H1 (cell line): ENCODE measurements at regions not wholly inside any gene's neighbourhood (a gene's known extent, or its start where the extent isn't known, plus 50 kb on each side); places are given as distances from the start of the nearest gene placed in this dataset.

Experiments used
- CTCF ChIA-PET: fragments of 300-600 bp; sonication (Branson Sonifier 250); formaldehyde crosslinking; loops from one replicate; lab custom pipeline; 2021; ENCODE audit not compliant: partially characterized antibody; lab: Charles Lee
- POLR2A ChIA-PET: fragments of 300-600 bp; sonication (Branson Sonifier 250); formaldehyde crosslinking; loops from one replicate; lab custom pipeline; 2021; ENCODE audit warnings: inconsistent platforms; ENCODE audit not compliant: partially characterized antibody; lab: Charles Lee
- DNase-seq, 2 experiments: peaks; one replicate each; pipeline versions ENCODE4 v3.0.0 to v3.0.0-alpha.2; 2010 to 2022; ENCODE audit warnings: low spot score in 2 of 2, low read depth in 1 of 2, mixed read lengths in 1 of 2
- FAIRE-seq: peaks from 2 replicates; lab custom pipeline; 2011; peaks lifted over from hg19 to GRCh38; lab: Jason Lieb, UNC
- H2AFZ ChIP-seq: 2 replicates; pipeline ENCODE4 v1.8.1; 2012; ENCODE audit warnings: low read length, inconsistent platforms
- H2AK5ac ChIP-seq: 2 replicates; pipeline ENCODE4 v1.6.1; 2013; ENCODE audit warnings: low read depth, low read length
- H2BK120ac ChIP-seq: replicated peaks from 2 replicates; pipeline ENCODE3; 2013; ENCODE audit warnings: low read depth, low read length, inconsistent platforms
- H2BK12ac ChIP-seq: 2 replicates; pipeline ENCODE4 v1.6.1; 2013; ENCODE audit warnings: low read depth, low read length
- H2BK15ac ChIP-seq: 2 replicates; pipeline ENCODE4 v1.6.1; 2013; ENCODE audit warnings: low read length
- H2BK20ac ChIP-seq: 2 replicates; pipeline ENCODE4 v1.6.1; 2013; ENCODE audit warnings: low read length
- H2BK5ac ChIP-seq: 2 replicates; pipeline ENCODE4 v1.6.1; 2013; ENCODE audit warnings: low read depth, low read length
- H3K14ac ChIP-seq: 2 replicates; pipeline ENCODE4 v1.6.1; 2013; ENCODE audit warnings: inconsistent platforms; ENCODE audit not compliant: insufficient read length
- H3K18ac ChIP-seq: 2 replicates; pipeline ENCODE4 v1.6.1; 2013; ENCODE audit warnings: low read length; ENCODE audit errors: extremely low read depth
- H3K23ac ChIP-seq: 2 replicates; pipeline ENCODE4 v1.6.1; 2013; ENCODE audit warnings: inconsistent platforms; ENCODE audit not compliant: insufficient read length
- H3K23me2 ChIP-seq: 2 replicates; pipeline ENCODE4 v1.6.1; 2013; ENCODE audit warnings: low read depth, low read length
- H3K27ac ChIP-seq: 2 replicates; pipeline ENCODE4 v1.6.1; 2011; ENCODE audit warnings: low read depth, low read length, inconsistent platforms
- H3K27me3 ChIP-seq, 4 experiments: replicated peaks in 1 of 4; 1 replicate in 1 of 4; 2 replicates in 3 of 4; pipeline versions ENCODE4 v1.6.1 to v1.8.1; 2011 to 2013; ENCODE audit warnings: low read length in 3 of 4, mild to moderate bottlenecking in 3 of 4, inconsistent platforms in 2 of 4, mixed read lengths in 2 of 4, moderate library complexity in 1 of 4; ENCODE audit not compliant: control insufficient read depth in 3 of 4, insufficient read depth in 3 of 4; ENCODE audit errors: extremely low read depth in 1 of 4
- H3K36me3 ChIP-seq, 4 experiments: 2 replicates each; pipeline versions ENCODE4 v1.6.1 to v1.8.1; 2011 to 2013; ENCODE audit warnings: mild to moderate bottlenecking in 4 of 4, low read length in 3 of 4, moderate library complexity in 2 of 4, control low read depth in 1 of 4, inconsistent platforms in 1 of 4; ENCODE audit not compliant: insufficient read depth in 4 of 4, control insufficient read depth in 2 of 4
- H3K4ac ChIP-seq: replicated peaks from 2 replicates; pipeline ENCODE3; 2013; ENCODE audit warnings: low read length, low read depth, mixed read lengths, inconsistent platforms; ENCODE audit not compliant: insufficient read length
- H3K4me1 ChIP-seq, 4 experiments: replicated peaks in 1 of 4; 1 replicate in 1 of 4; 2 replicates in 3 of 4; pipeline versions ENCODE4 v1.6.1 to v1.8.1; 2011 to 2013; ENCODE audit warnings: low read length in 3 of 4, inconsistent platforms in 2 of 4, mixed read lengths in 1 of 4; ENCODE audit not compliant: insufficient read depth in 4 of 4, control insufficient read depth in 3 of 4
- H3K4me2 ChIP-seq, 2 experiments: 2 replicates each; pipeline versions ENCODE4 v1.6.1 to v1.8.1; 2011 to 2013; ENCODE audit warnings: low read depth in 2 of 2, low read length in 2 of 2, control low read depth in 1 of 2, inconsistent platforms in 1 of 2, mild to moderate bottlenecking in 1 of 2; ENCODE audit not compliant: insufficient read depth in 1 of 2
- H3K4me3 ChIP-seq, 4 experiments: fragments of 200-600, 300-600 bp in 1 of 4; sonication (generic), shearing (Covaris generic), sonication (Bioruptor Twin) in 1 of 4; 2 replicates each; pipeline versions ENCODE4 v1.5.1 to v1.8.1; 2011 to 2016; ENCODE audit warnings: low read length in 4 of 4, low read depth in 3 of 4, control low read depth in 2 of 4, inconsistent platforms in 2 of 4, mild to moderate bottlenecking in 2 of 4, mixed read lengths in 1 of 4, moderate library complexity in 1 of 4; ENCODE audit not compliant: insufficient read depth in 2 of 4; ENCODE audit errors: extremely low read depth in 1 of 4
- H3K56ac ChIP-seq: replicated peaks from 2 replicates; pipeline ENCODE3; 2013; ENCODE audit warnings: low read depth, mild to moderate bottlenecking, mixed read lengths, low read length, inconsistent platforms; ENCODE audit not compliant: insufficient read length
- H3K79me1 ChIP-seq: 2 replicates; pipeline ENCODE4 v1.6.1; 2013; ENCODE audit warnings: low read depth, low read length, control low read depth
- H3K79me2 ChIP-seq, 2 experiments: 2 replicates each; pipeline versions ENCODE4 v1.6.1 to v1.8.1; 2012 to 2013; ENCODE audit warnings: low read length in 2 of 2, mild to moderate bottlenecking in 2 of 2, inconsistent platforms in 1 of 2; ENCODE audit not compliant: insufficient read depth in 2 of 2, control insufficient read depth in 1 of 2
- H3K9ac ChIP-seq, 4 experiments: replicated peaks in 1 of 4; 1 replicate in 1 of 4; 2 replicates in 3 of 4; pipeline versions ENCODE4 v1.6.1 to v1.8.1; 2011 to 2013; ENCODE audit warnings: low read depth in 3 of 4, low read length in 3 of 4, control low read depth in 2 of 4, mild to moderate bottlenecking in 2 of 4, moderate library complexity in 2 of 4, inconsistent platforms in 1 of 4; ENCODE audit errors: extremely low read depth in 1 of 4
- H3K9me3 ChIP-seq, 2 experiments: 2 replicates each; pipeline versions ENCODE4 v1.6.1 to v1.8.1; 2012 to 2013; ENCODE audit warnings: mild to moderate bottlenecking in 2 of 2, moderate library complexity in 2 of 2, control low read depth in 1 of 2, inconsistent platforms in 1 of 2, low read depth in 1 of 2, low read length in 1 of 2, mixed read lengths in 1 of 2; ENCODE audit not compliant: insufficient read depth in 2 of 2
- H4K20me1 ChIP-seq, 2 experiments: replicated peaks in 1 of 2; 2 replicates each; pipeline versions ENCODE3 to v1.8.1; 2011 to 2013; ENCODE audit warnings: inconsistent platforms in 2 of 2, low read length in 2 of 2, mild to moderate bottlenecking in 1 of 2; ENCODE audit not compliant: insufficient read depth in 2 of 2, control insufficient read depth in 1 of 2
- H4K5ac ChIP-seq: 2 replicates; pipeline ENCODE4 v1.6.1; 2013; ENCODE audit warnings: low read length, low read depth, mixed read lengths, inconsistent platforms; ENCODE audit not compliant: insufficient read length
- H4K8ac ChIP-seq: 2 replicates; pipeline ENCODE4 v1.8.0; 2013; ENCODE audit warnings: mild to moderate bottlenecking, moderate library complexity, low read length, inconsistent platforms; ENCODE audit not compliant: insufficient read depth; ENCODE audit errors: extremely low read depth
- H4K91ac ChIP-seq: replicated peaks from 2 replicates; pipeline ENCODE3; 2013; ENCODE audit warnings: low read length, mixed read lengths, inconsistent platforms; ENCODE audit not compliant: insufficient read length
- MAX ChIP-seq: IDR thresholded peaks from 2 replicates; pipeline ENCODE4 v1.6.1; 2012; ENCODE audit warnings: inconsistent platforms
- WGBS, 2 experiments: shearing (Covaris generic) in 1 of 2; methylation state at CpG; one replicate each; pipeline versions ENCODE4 v1.1.6 to v1.1.7; 2013 to 2015; ENCODE audit warnings: low lambda C conversion rate in 2 of 2, mixed read lengths in 2 of 2, inconsistent platforms in 1 of 2, low coverage in 1 of 2, missing lambda C conversion rate in 1 of 2; ENCODE audit not compliant: insufficient replicate concordance in 2 of 2, insufficient coverage in 1 of 2, insufficient read length in 1 of 2; ENCODE audit errors: extremely low coverage in 1 of 2, missing lambda C conversion rate in 1 of 2; 5-methylcytosine and 5-hydroxymethylcytosine counted together

DNA sequence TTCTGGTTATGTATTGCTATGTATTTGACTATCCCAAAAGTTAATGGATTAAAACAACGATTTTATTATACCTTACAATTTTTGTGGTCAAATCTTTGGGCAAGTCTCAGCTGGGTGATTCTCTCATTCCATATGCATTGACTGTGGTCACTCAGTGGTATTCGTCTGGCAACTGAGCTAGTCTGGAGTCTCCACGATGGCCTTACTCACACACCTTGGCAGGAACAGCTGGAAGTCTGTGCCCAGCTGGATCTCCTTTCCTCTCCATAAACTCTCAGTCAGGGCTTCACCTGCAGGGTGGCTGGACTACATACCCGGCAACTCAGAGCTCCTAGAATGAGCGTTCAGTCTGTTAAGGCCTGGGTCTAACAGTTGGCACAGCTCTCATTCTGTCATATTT lies 141.1 kb upstream of the WDFY3 start:
- FAIRE-seq = no peak

More for the DNA sequence above, 141.1 kb upstream of the WDFY3 start:
- no peaks in the 10 kb centered on the region for H3K36me3 ChIP-seq
- no peak overlapping the region for H3K23ac ChIP-seq
- no peak overlapping the region for H3K14ac ChIP-seq
- no peak overlapping the region for H3K4me2 ChIP-seq
- no peak overlapping the region for H3K9ac ChIP-seq
- no peak overlapping the region for H3K56ac ChIP-seq
- no peak overlapping the region for H2AK5ac ChIP-seq
- CTCF ChIA-PET = interaction anchor here (0.7 to 2.9 kb wide), 6 partner anchors 9 to 42 kb away, joined by 3 to 15 read pairs (median 3); no protein-coding TSS in a partner anchor
- no peak overlapping the region for H4K91ac ChIP-seq
- H2AFZ ChIP-seq = no peak overlapping the region
- no peak overlapping the region for H2BK15ac ChIP-seq
- no peak for TF ChIP-seq MAX
- POLR2A ChIA-PET = no interaction called here
- no peaks in the 10 kb centered on the region for H3K79me2 ChIP-seq
- DNase-seq = no peak
- H3K9me3 ChIP-seq = no peaks in the 10 kb centered on the region
- no peak overlapping the region for H2BK5ac ChIP-seq
- H3K4me1 ChIP-seq = no peaks in the 10 kb centered on the region
- no peak overlapping the region for H3K4me3 ChIP-seq
- H3K79me1 ChIP-seq = no peaks in the 10 kb centered on the region
- H3K27ac ChIP-seq = no peak overlapping the region
- H3K27me3 ChIP-seq = no peaks in the 10 kb centered on the region
- no peak overlapping the region for H2BK120ac ChIP-seq
- no peak overlapping the region for H3K4ac ChIP-seq
- H3K18ac ChIP-seq = no peak overlapping the region
- H2BK20ac ChIP-seq = no peak overlapping the region
- no peaks in the 10 kb centered on the region for H4K20me1 ChIP-seq
- no peak overlapping the region for H4K5ac ChIP-seq
- 69% methylated on average over 5 of the region's 5 CpGs; no CpG with 5 or more reads in 1 of the 2 experiments for WGBS, 2 experiments
- H3K23me2 ChIP-seq = no peaks in the 10 kb centered on the region
- H2BK12ac ChIP-seq = no peak overlapping the region
- no peak overlapping the region for H4K8ac ChIP-seq
